GM12875 (cell line): ENCODE measurements at regions not wholly inside any gene's neighbourhood (a gene's known extent, or its start where the extent isn't known, plus 50 kb on each side); places are given as distances from the start of the nearest gene placed in this dataset.

Experiments used
- H3K4me3 ChIP-seq: one replicate; pipeline ENCODE4 v1.5.1; 2011; ENCODE audit warnings: low read depth, low read length, control low read depth
- TF ChIP-seq, protein P1 (sequence below): IDR thresholded peaks from 2 replicates; pipeline ENCODE4 v1.5.1; 2011; ENCODE audit warnings: low read depth, mild to moderate bottlenecking, control low read depth, inconsistent platforms, low read length, moderate library complexity, borderline replicate concordance; ENCODE audit not compliant: insufficient read depth

- H3K4me3 ChIP-seq, result no peak overlapping the region
- TF ChIP-seq, protein P1, sequence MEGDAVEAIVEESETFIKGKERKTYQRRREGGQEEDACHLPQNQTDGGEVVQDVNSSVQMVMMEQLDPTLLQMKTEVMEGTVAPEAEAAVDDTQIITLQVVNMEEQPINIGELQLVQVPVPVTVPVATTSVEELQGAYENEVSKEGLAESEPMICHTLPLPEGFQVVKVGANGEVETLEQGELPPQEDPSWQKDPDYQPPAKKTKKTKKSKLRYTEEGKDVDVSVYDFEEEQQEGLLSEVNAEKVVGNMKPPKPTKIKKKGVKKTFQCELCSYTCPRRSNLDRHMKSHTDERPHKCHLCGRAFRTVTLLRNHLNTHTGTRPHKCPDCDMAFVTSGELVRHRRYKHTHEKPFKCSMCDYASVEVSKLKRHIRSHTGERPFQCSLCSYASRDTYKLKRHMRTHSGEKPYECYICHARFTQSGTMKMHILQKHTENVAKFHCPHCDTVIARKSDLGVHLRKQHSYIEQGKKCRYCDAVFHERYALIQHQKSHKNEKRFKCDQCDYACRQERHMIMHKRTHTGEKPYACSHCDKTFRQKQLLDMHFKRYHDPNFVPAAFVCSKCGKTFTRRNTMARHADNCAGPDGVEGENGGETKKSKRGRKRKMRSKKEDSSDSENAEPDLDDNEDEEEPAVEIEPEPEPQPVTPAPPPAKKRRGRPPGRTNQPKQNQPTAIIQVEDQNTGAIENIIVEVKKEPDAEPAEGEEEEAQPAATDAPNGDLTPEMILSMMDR, result no peak
Observed at GRCh38 chr9:25381141-25381540, 297.1 kb downstream of the TUSC1 start.

GRCh38 chr9:25377039-25377438 lies 301.2 kb downstream of the TUSC1 start:
- H3K4me3 ChIP-seq, result no peak overlapping the region
- TF ChIP-seq, protein P1, result no peak

DNA sequence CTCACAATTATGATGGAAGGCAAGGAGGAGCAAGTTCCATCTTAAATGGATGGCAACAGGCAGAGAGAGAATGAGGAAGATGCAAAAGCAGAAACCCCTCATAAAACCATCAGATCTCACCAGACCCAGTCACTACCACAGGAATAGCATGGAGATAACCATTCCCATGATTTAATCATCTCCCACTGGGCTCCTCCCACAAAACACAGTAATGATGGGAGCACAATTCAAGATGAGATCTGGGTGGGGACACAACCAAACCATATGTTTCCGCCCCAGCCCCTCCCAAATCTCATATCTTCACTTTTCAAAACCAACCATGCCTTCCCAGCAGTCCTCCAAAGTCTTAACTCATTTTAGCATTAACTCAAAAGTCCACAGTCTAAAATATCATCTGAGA lies 304.0 kb downstream of the TUSC1 start:
- TF ChIP-seq, protein P1, result no peak
- no peak overlapping the region for H3K4me3 ChIP-seq

- no peak overlapping the region for H3K4me3 ChIP-seq
- TF ChIP-seq, protein P1, result no peak
Observed at GRCh38 chr9:25366906-25367305, 311.3 kb downstream of the TUSC1 start.

DNA sequence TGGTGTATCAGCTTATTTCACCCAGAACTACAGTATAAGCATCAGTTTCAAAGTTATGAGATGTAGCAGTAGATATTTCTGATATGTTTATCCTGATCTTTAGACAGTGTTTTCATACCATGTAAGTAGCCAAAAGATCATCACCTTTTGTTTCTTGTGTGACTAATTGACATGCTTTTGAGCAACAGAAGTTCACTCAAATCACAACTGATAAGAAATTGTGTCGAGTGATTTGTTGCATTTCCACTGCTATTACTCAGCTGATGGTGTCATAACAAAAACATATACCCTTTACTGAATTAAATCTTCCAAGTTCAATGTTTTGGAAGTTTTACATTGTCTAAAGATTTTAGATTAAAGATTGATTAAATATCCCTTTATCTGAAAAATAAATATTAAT lies 324.5 kb downstream of the TUSC1 start:
- H3K4me3 ChIP-seq, result no peak overlapping the region
- TF ChIP-seq, protein P1, result no peak

DNA sequence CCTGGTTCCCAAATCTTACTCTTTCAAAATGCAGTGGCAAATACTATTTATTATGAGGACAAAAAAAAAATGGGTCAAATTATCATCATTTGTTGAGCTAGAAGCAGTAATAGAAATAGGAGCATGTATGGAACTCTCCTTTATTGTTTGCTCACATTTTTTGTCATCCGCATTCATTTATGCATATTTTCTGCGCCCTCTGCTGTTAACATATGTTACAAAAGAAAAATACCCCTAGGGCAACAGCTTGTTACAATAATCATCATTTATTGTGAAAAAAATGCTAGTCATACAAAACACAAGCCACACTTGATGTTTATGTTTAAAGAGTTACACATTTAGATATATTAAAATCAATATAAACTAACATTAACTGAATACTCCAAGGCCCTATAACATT lies 328.2 kb downstream of the TUSC1 start:
- no peak overlapping the region for H3K4me3 ChIP-seq
- TF ChIP-seq, protein P1, result no peak

GRCh38 chr9:25322142-25322541 lies 356.1 kb downstream of the TUSC1 start:
- TF ChIP-seq, protein P1, result no peak
- no peak overlapping the region for H3K4me3 ChIP-seq
